GM18505 (cell line): ENCODE measurements at regions not wholly inside any gene's neighbourhood (a gene's known extent, or its start where the extent isn't known, plus 50 kb on each side); places are given as distances from the start of the nearest gene placed in this dataset.

Experiments used
- ATAC-seq: cut with Tn5 transposase; IDR thresholded peaks from one replicate; pipeline ENCODE4 v1.9.1; 2021; ENCODE audit not compliant: unreplicated experiment
- POLR2A ChIP-seq: IDR thresholded peaks from 4 replicates; pipeline ENCODE4 v1.6.1; 2011; ENCODE audit warnings: borderline replicate concordance; ENCODE audit not compliant: insufficient read depth, insufficient read length; ENCODE audit errors: extremely low read depth

- ATAC-seq: no peak
- TF ChIP-seq POLR2A: no peak
These were observed 233.8 kb upstream of the LYZL1 start for GRCh38 chr10:29055101-29055500.

GRCh38 chr10:29056729-29057128, 232.1 kb upstream of the LYZL1 start:
- ATAC-seq: no peak
- no peak for TF ChIP-seq POLR2A

GRCh38 chr10:29057822-29058331, 231.0 kb upstream of the LYZL1 start:
- ATAC-seq: no peak

DNA sequence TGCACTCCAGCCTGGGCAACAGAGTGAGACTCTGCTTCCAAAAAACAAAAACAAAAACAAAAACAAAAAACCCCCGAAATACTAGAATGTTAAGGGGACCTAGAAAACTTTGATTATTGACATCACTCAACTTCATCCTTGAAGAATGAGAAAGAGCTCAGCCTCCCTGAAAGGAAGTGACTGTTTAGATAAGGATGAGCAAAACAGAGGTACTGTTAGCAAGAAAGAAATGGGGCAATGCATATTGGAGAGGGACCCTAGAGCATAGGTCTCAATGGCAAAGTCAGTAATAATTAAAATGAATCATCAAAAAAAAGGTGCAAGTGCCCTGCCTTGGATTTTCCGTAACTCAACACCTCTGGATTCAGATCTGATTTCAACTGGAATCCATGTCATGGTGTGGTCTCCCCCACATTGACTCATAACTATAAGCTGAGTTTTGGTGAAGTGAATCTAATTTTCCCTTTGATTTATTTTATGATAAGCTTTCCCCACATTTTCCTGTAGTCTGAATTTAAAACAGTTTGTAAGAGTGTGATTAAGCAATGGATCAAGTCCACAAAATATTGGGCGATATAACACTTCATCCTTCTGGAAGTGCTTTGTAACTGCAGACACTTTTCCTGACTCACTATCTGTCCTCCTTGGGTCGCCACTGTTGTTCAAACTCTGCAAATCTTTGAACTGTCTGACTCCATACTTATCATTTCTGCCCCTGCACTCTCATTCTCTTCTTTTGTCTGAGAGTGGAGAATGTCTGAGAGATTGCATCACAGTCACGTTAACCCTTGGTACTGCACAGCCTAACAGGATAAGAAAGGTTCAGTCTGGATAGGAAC, 224.8 kb upstream of the LYZL1 start:
- ATAC-seq: no peak
- TF ChIP-seq POLR2A: no peak

More at GRCh38 chr10:29057822-29058331, 231.0 kb upstream of the LYZL1 start:
- no peak for TF ChIP-seq POLR2A

DNA sequence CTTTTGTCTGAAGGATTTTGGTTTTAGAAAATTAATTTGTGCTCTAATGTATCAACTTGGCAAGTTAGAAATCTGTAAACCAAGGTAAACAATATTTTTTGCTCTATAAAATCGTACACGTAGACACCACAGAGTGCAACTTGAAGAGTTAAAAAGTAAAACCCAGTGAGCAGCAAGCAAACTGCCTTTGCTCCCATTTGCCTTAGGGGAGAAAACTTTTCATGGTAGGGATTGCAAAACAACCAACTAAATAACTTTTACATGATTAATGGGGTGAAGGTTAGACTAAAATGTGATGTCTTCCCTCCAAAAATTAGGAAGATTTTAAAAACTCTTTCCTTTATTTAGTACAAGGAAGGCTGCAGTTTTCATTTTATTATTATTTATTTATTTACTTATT, 224.2 kb upstream of the LYZL1 start:
- no peak for ATAC-seq
- no peak for TF ChIP-seq POLR2A

DNA sequence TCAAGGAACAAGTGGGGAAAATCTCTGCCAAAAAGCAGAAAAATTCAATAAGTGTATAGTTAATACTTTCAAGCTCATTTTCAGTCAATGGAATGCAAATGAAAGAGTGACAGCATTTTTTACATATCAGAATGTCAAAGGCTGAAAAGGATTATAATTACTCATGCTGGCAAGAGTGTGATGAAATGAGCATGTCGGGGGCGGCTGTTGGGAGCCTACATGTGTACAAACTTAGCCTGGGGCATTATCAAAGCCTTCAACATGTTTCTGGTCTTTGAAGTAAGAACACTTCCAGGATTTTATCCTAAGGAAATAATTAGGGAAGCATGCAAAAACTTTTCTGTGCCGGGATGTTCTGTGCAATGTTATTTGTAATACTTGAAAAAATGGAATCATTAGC, 221.7 kb upstream of the LYZL1 start:
- no peak for ATAC-seq
- TF ChIP-seq POLR2A: no peak

DNA sequence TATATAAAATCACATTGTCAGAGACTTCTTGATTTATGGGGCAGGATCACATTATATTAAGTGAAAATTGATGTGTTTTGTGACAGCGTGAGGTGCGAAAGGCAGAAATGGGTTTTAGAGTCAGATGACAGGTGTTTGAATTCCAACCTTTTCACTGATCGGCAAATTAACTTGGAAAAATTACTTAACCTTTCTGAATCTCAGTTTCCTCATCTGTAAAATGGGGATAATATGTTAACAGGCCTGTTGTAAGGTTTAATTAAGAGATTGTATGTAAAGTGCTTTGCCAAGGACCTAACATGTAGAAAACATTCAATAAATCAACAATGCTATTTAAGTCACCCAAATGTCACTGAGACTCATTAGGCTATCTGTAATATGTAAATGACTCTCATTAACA, 221.2 kb upstream of the LYZL1 start:
- no peak for ATAC-seq
- no peak for TF ChIP-seq POLR2A

DNA sequence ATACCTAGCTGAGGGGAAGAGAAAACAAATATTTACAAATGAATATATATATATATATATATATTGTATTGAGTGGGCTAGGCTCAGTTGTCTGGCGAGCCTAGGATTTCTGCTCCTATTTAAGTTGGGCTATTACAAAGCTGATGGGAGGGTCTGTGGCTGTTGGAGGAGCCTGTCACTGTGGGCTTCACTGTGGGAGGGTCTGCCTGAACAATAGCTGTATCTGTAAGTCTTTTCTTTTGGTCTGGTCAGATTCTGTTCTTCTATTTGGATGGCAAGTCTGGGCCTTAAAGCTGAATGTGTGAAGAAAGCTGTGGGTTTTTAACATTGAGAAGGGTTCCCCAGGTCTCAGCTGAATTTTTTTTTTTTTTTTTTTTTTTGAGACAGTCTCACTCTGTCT, 220.6 kb upstream of the LYZL1 start:
- no peak for TF ChIP-seq POLR2A
- ATAC-seq: no peak

DNA sequence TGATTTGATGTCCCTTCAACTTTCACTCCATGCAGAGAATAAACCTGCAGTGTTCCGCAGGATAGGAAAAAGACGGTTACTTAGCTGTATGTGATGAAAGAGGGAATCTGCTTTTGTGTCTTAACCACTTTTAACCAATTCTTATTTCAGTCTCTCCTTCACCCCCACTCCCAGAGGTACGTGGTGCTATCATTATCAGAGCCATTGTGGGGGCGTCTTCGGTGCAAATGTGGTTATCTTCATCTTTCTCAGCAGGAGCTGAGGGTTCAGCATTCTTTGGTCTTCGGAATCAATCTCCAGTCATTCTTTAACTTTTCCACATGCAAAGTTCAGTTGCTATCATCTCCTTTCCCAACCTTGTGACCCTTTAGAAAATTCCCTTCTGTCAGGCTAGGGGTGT, 219.9 kb upstream of the LYZL1 start:
- no peak for ATAC-seq
- no peak for TF ChIP-seq POLR2A

- no peak for TF ChIP-seq POLR2A
These were observed 218.9 kb upstream of the LYZL1 start for GRCh38 chr10:29069941-29070340.

DNA sequence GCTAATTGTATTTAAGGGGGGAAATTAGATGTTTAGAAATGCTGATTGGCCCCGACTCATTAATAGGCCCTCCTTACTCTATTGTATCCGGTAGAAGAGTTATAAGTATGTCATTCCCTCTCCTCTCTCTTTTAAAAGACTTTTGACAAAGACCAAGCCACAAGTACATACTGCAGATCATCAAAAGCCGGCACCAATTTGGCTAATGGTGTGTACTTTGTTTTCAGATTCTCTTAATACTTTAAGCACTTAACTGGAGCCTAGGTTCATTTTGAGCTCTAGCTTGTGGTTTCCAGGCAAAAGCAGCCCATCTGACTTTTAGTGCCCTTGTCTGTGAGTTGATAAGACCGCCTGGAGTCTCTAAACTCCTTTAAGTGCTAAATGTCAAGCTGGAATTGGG, 210.0 kb upstream of the LYZL1 start:
- no peak for ATAC-seq

More at GRCh38 chr10:29069941-29070340, 218.9 kb upstream of the LYZL1 start:
- ATAC-seq: no peak

DNA sequence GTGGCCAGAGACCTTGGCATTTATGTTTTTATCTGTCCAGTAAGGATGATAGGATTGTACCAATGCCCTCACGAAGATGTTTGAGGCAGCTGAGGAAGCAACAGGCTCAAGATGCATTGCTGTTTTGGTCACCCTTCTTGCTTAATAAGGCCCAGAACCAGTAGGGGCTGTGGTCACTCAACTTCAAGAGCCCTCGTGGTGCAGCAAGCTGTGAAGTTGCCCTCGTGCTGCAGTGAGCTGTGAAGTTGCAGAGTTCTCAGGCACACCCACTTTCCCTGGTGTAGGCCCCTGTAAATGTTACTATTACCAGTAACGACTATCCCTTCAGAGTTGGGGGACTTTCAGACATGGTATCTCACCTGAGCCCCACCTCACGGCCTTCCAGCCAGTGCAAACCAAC, 207.6 kb upstream of the LYZL1 start:
- TF ChIP-seq POLR2A: no peak
- no peak for ATAC-seq

More for the DNA sequence above, 210.0 kb upstream of the LYZL1 start:
- TF ChIP-seq POLR2A: no peak

DNA sequence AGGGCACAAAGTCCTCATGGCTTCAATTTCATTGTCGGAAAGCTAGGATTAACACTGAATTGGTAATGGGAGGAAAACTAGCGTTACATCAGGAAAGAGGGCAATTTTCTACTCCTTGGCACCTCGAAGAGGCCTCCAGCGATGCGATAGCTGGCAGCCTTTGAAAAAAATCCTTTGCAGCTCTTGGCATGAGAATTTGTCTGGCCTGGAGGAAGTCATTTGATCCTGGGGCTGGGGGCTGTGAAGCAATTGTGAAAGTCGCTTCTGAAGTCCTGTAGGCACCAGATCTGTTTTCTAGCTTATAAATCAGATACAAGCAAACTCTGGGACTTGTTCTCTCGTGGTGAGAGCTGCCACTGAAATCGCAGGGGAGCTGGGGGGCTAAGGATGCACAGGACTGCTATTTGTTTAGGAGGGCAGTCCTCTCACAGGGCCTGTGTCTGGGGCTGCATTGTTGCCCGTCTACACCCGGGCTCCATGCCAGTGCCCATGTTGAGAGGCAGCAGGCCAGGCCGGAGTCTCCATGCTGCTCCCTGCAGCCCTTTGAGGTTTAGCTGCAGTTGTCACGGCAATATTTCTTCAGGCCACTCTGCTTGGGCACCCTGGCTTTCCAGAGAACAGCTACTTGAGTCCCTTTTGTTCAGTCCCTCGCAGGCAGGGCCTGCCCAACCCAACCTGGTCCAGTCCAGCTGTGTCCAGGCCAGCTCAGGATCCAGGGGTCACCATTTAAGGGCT, 206.8 kb upstream of the LYZL1 start:
- ATAC-seq: no peak
- no peak for TF ChIP-seq POLR2A

- ATAC-seq: no peak
- TF ChIP-seq POLR2A: no peak
These were observed 205.8 kb upstream of the LYZL1 start for GRCh38 chr10:29083096-29083495.
